PC-3 (cell line): ENCODE measurements at regions not wholly inside any gene's neighbourhood (a gene's known extent, or its start where the extent isn't known, plus 50 kb on each side); places are given as distances from the start of the nearest gene placed in this dataset.
"Not testable (repeated sequence)": the region's sequence is repeated elsewhere in the genome, so short reads cannot be mapped to it uniquely, and the experiment has no call there.

Experiments
- EZH2 ChIP-seq: fragments of 300-600 bp; sonication (generic); IDR thresholded peaks from one replicate; pipeline ENCODE4 v1.6.1; 2017; ENCODE audit warnings: antibody characterized with exemption, mild to moderate bottlenecking, low read length; ENCODE audit not compliant: unreplicated experiment
- EZH2phosphoT487 ChIP-seq: fragments of 300-600 bp; sonication (generic); IDR thresholded peaks from 2 replicates; pipeline ENCODE4 v1.6.1; 2018; ENCODE audit warnings: mild to moderate bottlenecking, antibody characterized with exemption, low read length, borderline replicate concordance
- TF ChIP-seq, protein P1 (sequence below): fragments of 300-600 bp; sonication (generic); conservative IDR thresholded peaks from 2 replicates; pipeline ENCODE4 v1.5.1; 2017; ENCODE audit warnings: antibody characterized with exemption, low read depth, mild to moderate bottlenecking, low read length

DNA sequence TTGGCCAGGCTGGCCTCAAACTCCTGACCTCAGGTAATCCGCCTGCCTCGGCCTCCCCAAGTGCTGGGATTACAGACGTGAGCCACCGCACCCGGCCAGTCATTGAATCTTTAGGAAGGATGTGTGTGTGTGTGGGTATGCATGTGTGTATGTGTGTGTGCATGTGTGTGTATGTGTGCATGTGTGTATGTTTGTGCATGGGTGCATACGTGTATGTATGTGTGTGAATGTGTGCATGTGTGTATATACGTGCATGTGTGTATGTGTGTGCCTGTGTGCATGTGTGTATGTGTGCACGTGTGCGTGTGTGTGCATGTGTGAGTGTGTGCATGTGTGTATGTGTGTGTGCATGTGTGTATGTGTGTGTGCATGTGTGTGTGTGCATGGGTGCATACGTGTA is 120.1 kb upstream of the SHH start:
- TF ChIP-seq, protein P1, sequence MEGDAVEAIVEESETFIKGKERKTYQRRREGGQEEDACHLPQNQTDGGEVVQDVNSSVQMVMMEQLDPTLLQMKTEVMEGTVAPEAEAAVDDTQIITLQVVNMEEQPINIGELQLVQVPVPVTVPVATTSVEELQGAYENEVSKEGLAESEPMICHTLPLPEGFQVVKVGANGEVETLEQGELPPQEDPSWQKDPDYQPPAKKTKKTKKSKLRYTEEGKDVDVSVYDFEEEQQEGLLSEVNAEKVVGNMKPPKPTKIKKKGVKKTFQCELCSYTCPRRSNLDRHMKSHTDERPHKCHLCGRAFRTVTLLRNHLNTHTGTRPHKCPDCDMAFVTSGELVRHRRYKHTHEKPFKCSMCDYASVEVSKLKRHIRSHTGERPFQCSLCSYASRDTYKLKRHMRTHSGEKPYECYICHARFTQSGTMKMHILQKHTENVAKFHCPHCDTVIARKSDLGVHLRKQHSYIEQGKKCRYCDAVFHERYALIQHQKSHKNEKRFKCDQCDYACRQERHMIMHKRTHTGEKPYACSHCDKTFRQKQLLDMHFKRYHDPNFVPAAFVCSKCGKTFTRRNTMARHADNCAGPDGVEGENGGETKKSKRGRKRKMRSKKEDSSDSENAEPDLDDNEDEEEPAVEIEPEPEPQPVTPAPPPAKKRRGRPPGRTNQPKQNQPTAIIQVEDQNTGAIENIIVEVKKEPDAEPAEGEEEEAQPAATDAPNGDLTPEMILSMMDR, result not testable (repeated sequence)
- TF ChIP-seq EZH2phosphoT487, EZH2: not testable (repeated sequence)
